HG03432 (cell line): ENCODE measurements at regions not wholly inside any gene's neighbourhood (a gene's known extent, or its start where the extent isn't known, plus 50 kb on each side); places are given as distances from the start of the nearest gene placed in this dataset.
A peak's percentile ranks its signal among the peaks of the same experiment; 100 is the strongest.

ENCODE experiments used
- ATAC-seq: cut with Tn5 transposase; IDR thresholded peaks from one replicate; pipeline ENCODE4 v1.9.1; 2021; ENCODE audit warnings: mild to moderate bottlenecking, moderate library complexity; ENCODE audit not compliant: unreplicated experiment

DNA sequence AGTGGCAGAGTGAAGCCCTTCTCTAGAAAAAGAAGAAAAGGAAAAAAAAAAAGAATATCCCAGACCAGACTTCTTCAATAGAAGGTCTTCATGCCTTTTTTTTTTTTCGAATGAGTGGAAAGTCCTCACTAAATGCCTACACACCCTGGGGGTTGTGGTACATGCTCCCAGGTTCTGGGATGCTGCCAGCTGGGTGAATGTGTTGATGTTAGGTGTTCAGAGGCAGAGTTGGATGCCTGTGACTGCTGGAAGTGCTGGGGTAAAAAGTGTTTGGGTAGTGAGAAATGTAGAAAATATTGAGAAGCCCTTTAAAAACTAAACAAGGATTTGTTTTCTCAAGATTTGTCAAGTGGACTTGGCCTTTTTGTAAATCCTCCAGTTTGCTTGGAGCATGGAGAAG lies 318.6 kb downstream of the SLC4A3 start:
- ATAC-seq: no peak

DNA sequence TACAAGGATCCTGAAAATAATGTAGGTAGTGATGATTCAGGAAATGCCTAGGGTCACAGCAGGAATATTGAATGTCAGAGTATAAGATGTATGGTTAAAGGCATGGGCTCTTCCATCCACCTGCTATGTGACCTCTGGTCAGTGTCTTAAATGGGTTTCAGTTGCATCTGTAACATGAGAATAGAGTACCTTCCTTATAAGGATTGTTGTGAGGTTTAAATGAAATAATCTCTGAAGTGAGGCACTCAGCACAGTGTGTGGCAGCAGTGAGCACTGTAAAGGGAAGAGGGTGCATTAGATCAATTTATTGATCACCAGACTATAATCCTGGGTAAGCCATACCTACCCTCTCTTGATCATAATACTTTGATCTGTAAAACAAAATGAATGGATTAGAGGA lies 319.1 kb downstream of the SLC4A3 start:
- ATAC-seq: no peak

DNA sequence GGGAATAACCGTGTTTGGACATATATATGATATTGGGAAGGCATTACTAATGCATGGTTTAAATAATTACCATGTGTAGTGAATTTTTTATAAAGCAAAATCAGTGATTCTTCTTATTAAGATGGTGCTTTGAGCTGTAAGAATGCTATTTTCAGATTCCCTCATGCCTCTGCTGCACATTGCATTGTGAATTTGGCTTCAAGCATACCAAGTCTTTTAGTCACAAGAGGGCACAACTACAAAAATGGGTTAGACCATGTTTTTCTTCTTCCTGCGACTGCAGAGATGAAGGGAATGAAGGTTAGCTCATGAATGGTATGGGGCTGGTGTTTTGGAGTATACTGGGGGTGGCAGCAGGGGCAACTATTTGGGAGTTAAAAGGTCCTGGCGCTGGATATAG lies 320.1 kb downstream of the SLC4A3 start:
- ATAC-seq: no peak

DNA sequence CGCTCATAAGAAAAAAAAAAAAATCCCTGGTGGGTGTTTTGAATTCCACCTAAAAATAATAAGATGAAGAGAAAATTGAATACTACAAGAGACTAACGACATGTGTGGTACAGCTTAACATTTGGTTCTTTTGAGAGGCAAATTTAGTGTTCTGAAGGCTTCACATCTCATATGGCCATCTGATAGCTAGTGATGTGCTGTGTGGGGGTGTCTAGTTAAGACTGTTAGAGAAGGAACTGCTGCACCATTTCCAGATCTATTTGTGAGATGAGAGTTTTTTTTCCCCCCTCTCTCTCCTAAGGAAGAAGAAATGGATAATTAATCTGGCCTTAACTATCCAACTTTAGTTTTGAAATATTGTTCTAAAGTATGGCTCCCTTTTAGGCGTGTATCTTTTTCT lies 321.6 kb downstream of the SLC4A3 start:
- no peak for ATAC-seq

DNA sequence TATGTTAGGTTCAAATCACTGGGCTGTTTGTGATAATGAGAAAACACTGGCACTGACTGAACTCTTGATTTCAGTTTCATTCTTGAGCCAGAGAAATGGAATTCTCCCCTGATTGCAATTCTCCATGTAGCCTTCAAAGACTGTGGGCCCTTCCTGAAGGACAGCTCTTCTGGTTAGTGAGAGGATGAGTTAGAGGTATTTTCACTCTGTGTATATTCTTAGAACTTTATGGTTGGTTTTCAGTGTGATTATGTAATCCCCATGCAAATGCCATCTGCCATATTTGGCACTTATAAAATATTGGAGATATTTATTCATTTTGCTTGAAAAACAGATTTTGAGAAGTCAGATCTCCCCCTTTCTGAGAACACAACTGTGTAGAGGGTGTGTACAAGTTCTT lies 323.7 kb downstream of the SLC4A3 start:
- no peak for ATAC-seq

DNA sequence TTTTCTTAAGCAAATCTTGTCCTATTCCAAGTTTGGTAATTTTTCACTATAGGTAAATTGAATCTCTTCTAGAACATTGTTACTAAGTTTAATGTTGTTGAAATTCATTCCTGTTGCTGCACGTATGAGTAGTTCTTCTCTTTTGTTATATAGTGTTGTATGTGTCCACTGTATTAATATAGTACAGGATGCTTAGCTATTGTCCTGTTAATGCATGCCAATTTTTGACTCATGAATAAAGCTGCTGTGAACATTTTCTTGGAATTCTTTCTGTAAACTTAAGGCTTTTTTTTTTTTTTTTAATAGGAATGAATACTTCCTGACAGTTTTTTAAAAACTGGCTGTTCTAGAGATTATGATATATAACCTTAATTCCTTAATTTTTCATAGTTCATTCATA lies 326.9 kb downstream of the SLC4A3 start:
- ATAC-seq: no peak

DNA sequence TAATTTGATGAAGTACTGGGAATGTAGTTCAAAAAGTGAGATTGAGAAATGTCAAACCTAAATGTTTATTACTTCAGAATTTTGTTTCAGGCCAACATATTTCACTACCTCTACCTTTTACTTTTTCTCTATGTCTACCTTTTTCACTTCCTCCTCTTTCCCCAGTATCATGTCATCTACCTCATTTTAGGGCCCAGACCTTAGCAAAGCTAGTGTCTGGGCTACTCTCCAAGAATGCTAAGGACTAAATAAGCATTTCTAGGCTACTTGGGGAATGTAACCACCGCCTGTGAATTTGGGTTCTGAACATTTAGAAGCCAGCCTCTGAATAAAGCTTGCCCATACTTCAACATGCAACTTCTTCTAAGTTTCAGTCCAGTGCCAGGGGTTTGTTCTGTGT lies 330.4 kb downstream of the SLC4A3 start:
- ATAC-seq: no peak

DNA sequence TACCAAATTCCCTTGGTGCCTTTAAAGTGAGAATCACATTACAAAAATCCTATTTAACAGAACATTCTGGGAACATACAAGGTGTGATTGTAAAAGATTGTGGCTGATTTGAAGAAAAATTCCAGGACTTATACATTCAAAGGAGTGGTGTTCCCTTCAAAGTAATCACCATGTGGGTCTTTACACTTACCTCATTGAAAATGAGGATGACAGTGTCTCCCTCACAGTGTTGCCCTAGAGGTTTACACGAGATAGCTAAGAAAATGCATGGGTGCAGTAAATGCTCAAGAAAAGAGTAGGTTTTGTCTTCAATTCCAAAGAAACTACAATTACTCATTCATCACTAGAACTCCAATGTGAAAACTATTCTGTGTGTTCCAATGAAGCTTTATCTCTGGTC lies 331.5 kb downstream of the SLC4A3 start:
- ATAC-seq: no peak

DNA sequence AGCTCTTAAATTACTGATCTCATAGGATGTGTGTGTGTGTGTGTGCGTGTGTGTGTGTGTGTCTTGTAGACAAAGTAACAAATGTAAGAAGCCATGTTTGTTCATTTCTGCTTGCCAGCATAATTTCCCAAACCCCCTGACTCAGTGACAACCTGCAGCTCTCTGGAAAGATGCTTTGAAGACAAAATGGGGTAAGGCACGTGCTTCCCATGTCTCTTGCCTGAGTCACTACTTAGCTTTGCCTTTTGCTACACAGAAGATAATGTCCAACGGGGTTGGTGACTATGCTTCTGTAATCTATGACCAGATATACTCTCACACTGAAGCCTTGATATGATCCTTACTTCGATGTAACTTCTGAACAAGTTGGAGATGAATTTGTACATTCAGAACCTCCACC lies 332.0 kb downstream of the SLC4A3 start:
- ATAC-seq: no peak

DNA sequence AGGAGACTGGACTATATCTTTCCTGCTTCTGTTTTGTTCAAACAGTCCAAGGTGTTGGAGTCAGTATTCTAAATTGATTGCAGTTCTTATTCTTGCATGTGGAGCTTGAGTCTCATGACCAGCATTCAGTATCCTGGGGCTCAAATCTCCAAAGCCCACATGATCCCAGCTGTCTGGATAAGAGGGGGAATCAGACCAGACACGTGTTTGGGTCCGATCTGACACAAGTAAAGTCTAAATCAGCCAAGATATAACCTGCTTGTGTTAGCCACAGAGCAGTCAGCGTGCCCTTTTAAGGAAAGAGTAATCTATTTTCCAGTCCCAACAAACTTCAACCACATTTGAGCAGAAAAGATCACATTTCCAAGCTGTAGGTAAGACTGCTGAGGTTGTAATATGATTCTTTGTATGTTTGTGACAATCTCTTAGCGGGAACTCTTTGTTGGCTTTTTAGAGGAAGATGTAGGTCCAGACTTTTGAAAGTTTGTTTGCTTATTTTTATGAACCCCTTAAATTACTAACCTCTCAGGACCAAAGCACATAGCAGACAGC lies 334.6 kb downstream of the SLC4A3 start:
- ATAC-seq: no peak

DNA sequence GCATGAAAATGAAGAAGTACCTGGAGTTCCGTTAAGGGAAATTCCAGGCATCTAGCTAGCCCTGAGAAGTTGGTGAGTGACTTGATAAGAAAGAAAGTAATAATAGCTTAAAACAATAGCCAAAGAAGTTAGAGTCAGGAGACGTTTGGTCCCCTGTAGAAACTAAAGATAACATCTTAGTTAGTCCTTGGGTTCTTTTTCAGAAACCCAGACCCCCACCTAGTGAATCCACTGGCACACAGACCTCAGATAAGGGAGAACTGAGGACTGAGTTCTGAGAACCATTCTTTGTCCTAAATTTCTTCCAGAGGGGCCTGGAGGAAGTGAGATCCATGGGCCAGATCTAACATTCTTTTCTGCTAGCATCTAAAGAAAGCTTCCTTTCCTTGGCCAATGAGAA lies 335.4 kb downstream of the SLC4A3 start:
- no peak for ATAC-seq

DNA sequence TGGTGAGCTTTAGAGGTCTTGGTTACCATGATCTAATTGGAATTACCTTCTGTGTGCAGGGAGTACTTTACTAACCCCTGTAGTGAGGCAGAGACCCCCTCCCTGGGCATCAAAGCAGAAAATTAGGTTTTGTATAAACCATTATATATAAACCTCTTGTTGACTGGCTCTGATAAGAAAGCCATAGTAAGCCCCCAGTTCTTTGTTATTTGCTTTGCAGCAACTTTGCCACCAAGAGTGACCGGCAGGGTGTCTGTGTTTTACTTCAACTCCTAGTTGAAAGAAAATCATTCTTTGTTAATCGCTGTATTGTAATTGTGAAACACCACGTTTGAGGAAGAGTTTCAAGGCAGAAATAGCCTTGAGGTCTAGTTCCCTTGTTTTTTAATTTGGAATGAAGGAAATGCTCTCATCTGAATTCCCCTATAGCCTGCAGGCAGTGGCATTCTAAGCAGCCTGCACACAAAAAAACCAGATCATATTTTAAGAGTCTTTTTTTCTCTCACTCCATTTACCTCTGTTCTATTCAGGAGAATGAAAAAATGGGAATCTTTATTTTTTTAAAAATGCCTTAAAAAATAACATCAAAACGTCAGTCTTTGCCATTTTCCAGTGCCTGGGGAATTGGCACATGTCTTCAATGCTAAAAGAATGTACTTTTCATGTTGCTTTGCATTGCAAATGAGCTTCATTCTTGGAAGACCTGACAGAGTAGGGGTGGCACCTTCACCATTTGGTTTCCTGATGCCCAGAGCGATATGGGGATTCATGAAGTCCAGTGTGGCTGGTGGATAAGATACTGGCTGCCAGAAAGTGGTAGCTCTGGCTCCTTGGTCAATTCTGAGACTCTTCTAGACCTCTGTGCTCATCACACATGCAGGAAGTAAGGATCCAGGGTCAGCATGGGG lies 338.1 kb downstream of the SLC4A3 start:
- no peak for ATAC-seq

DNA sequence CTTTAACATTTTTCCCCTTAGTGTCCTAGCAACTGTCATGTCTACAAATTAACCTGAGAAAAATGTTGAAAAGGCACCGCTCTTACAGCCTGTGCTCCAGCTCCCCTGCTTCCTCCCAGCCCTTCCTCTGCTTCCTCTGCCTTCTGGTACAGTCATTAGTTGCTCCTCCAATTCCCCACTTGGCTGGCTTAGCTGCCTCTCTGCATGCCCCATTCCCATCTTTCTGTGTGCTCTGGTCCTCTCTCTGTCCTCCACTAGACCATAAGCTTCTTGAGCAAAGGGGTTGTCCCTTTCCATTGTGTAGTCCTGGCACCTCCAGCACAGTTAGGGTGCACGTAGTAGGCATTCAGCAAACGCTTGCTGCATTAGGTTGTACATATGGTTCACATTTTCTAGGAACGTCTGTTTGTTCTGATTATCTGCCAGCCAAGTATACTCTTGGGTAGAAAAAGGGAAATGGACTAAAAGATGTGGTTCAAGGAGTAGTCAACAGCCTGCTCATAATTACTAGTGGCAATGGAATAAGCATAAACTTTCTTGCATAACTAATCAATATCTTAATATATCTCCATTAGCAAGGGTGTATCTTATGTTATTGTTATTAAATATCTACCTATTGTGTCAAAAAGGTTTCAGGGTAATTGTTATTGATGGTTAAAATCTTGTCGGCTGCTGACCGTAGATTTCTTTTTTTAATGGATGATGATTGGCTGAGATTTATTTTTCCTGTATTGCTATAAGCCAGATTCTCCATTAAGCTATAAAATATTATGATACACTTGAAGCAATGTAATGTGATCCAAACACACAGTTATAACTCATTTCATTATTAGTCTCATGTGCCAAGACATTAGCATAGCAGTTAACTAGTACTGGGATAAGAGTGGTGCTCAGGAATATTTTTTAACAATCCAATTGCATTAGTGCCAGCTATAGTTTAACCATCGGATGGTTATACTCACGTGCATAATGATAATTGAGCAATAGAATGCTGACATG lies 340.1 kb downstream of the SLC4A3 start:
- ATAC-seq: no peak

DNA sequence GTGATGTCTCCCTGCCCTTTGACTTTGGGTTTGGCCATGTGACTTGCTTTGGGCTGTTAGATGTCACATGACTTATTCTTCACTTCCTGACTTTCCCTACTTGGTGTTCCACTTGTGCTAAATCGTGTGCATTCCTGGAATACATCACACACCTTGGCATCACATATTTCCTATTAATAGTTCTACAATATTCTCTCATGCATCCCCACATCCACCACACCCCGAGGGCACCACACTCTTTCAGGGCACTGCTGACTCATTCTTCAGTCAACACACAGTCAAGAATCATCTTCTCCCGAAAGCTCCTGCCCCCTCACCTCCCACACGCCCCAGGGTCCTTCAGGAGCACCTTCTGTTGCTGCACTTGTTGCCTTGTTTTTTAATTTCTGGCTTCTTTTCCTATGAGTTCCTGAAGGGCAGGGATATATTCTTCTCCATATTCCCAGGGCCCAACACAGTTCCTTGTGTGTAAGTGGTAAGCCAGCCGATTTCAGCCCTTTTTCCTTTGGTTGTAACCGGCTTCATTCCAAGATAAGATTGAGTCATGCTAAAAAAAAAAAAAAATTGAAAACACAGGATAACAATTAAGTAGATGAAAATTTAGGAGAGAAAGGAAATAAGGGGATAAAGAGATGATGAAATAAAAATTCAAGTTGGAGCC lies 341.4 kb downstream of the SLC4A3 start:
- no peak for ATAC-seq

DNA sequence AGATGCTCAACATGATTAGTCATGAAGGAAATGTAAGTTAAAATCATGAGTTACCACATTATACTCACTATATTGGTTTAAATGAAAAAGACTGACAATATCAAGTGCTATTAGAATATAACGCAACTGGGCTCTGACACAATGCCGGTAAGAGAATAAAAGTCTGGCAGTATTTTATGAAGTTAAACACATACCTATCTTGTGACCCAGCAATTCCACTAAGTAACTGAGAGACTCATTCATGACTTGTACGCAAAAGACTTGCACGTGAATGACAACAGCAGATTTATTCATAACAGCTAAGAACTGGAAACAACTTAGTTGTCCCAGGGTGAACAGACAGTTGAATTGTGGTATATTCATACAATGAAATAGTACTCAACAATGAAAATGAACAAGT lies 342.1 kb downstream of the SLC4A3 start:
- no peak for ATAC-seq

DNA sequence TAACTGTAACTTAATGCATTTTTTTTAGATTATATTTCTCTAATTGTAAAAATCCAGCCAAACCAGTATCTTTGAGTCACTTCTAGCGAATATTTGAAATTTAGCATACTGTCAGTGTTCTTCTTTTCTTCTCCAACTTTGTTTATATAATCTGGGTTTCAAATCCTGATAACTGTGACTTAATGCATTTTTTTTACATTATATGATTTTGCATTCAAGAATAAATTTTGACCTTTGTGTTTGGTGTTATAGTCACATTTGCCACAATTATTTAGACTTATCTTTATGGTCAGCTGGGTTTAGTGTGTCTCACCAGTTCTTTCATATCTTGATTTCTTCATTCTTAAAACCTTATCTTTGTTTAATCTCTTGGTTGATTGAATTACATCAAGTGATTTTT lies 345.7 kb downstream of the SLC4A3 start:
- no peak for ATAC-seq

DNA sequence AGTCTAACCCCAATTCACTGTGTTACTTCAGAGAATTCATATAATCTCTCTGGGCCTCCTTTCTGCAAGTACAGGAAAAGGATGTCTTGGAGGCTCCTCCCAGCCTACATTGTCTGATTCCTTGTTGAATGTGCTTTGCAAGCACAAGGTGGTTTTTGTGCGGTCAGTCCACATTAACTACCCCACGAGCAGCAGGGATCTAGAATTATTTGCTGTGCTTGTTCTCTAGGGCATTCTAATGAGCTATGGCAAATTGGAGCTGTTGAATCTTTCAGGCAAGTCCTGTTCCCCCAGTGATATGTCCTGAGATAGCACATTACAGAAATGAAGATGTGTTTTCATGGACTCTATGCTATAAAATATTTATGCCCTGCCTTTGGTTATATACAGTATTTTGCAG lies 349.4 kb downstream of the SLC4A3 start:
- no peak for ATAC-seq

DNA sequence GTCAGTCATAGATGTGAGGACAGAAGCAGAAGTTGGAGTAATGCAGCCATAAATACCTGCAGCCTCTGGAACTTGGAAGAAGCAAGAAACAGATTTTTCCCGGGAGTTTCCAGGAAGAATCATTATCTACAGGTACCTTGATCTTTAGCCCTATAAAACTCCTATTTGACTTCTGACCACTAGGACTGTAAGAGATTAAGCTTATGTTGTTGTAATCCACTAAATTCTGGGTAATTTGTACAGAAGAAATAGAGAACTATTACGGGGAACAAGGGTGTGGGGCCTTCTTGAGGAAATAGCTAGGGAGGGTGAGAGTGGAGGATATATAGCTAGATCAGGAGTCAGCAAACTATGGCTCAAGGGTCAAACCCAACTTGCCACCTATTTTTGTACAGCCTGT lies 353.2 kb downstream of the SLC4A3 start:
- ATAC-seq: no peak

DNA sequence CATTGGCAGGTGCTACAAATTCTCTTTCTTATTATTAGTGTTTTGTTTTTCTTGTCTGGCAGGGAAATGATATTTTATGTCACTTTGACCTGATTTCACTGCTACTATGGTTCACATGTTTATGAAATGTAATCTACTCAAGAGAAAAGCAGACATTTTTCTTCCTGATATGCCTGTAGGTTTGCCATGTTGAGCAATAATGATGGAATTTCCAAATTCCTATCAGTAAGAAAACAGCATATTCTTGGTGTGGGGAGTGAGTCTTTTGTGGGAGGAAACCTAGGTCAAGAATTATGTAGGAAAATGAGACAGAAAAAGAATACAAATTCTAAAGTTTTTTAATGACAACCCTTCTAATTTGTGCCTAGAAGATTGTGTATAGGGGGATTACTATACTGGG lies 356.4 kb downstream of the SLC4A3 start:
- no peak for ATAC-seq

DNA sequence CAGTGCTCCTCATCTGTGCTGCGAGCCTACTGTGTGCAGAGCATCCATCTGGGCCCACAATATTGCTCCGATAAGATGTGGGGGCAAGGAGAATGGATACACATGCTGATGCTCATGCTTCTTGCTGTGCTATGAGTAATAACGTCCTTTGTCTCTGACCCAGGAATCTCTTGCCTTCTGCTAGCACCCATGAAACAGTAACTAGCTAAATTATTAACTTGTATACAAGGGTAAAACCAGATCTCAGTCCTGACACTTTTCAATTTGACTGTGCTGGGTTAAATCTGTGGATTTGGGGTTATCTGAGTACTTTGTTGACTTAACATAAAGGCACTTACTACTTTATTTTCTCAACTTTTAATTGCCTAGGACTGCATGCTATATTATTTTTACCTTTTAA lies 357.6 kb downstream of the SLC4A3 start:
- ATAC-seq: peak; percentile 76

DNA sequence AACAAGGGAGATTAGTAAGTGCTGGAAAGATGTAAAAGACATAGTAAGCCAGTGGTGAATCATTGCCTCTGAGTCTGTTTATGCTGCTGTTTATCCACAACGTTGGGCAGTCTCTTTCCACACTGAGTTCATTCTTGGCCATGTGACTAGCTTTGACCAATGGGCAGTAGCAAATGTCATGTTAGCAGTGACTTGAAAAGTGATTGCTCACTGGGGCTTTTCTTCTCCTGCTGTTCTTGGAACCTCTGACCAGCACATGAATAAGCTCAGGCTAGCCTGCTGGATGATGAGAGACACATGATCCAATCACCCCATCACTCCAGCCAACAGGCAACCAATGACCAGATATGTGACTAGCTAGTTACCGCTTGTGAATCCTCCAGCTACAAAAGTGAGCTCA lies 360.4 kb downstream of the SLC4A3 start:
- no peak for ATAC-seq
